ENCODE measurements at regions not wholly inside any gene's neighbourhood (a gene's known extent, or its start where the extent isn't known, plus 50 kb on each side); places are given as distances from the start of the nearest gene placed in this dataset.

DNA sequence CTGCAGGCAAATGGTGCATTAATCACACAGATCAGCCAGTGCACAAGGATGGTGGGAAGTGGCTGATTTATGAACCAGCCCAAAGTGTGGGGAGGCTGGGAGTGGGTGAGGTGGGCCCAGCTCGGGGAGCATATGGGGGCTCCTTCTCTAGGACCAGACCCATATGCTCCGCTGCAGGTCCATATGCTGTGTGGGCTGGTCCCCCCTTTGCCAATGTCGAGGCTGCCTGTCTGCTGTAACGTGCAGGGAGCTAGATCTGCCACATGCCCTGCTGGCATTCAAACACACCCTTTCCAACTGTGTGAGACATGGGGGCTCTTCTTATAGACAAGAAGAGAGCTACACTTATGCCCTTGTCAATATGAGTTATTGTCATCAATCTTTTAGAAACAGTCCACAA is 566.3 kb downstream of the DHX35 start:
- TF ChIP-seq POLR2A (IDR thresholded peaks at IDR 0.05; ENCODE audit: control extremely low read depth in 1 of 2, low read depth in 2 of 2, low read length in 2 of 2) (no peak), TAF7 (optimal IDR thresholded peaks at IDR 0.05; ENCODE audit: borderline replicate concordance, low read depth, low read length) (no peak), MAFK (IDR thresholded peaks at IDR 0.05; ENCODE audit: low read depth, low read length) (no peak), RBBP5 (IDR thresholded peaks at IDR 0.05; ENCODE audit: borderline replicate concordance, low read depth, low read length) (no peak), SUZ12 (IDR thresholded peaks at IDR 0.05; ENCODE audit: low read length) (no peak), RFX5 (IDR thresholded peaks at IDR 0.05; ENCODE audit: borderline replicate concordance, low read depth, low read length) (no peak), RXRA (IDR thresholded peaks at IDR 0.05; ENCODE audit: insufficient read depth, low read depth, low read length) (no peak), RAD21 (IDR thresholded peaks at IDR 0.05 in 1 of 2, conservative IDR thresholded peaks at IDR 0.05 in 1 of 2; ENCODE audit: low read depth in 2 of 2, low read length in 2 of 2) (no peak), NRF1 (IDR thresholded peaks at IDR 0.05; ENCODE audit: low read depth, low read length) (no peak), KDM1A (IDR thresholded peaks at IDR 0.05; ENCODE audit: borderline replicate concordance, low read length) (no peak)
- TF ChIP-seq, protein P1, sequence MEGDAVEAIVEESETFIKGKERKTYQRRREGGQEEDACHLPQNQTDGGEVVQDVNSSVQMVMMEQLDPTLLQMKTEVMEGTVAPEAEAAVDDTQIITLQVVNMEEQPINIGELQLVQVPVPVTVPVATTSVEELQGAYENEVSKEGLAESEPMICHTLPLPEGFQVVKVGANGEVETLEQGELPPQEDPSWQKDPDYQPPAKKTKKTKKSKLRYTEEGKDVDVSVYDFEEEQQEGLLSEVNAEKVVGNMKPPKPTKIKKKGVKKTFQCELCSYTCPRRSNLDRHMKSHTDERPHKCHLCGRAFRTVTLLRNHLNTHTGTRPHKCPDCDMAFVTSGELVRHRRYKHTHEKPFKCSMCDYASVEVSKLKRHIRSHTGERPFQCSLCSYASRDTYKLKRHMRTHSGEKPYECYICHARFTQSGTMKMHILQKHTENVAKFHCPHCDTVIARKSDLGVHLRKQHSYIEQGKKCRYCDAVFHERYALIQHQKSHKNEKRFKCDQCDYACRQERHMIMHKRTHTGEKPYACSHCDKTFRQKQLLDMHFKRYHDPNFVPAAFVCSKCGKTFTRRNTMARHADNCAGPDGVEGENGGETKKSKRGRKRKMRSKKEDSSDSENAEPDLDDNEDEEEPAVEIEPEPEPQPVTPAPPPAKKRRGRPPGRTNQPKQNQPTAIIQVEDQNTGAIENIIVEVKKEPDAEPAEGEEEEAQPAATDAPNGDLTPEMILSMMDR (IDR thresholded peaks at IDR 0.05; ENCODE audit: control extremely low read depth in 1 of 3, insufficient read depth in 1 of 3, low read depth in 1 of 3, low read length in 3 of 3) = no peak
- TF ChIP-seq, protein P2, sequence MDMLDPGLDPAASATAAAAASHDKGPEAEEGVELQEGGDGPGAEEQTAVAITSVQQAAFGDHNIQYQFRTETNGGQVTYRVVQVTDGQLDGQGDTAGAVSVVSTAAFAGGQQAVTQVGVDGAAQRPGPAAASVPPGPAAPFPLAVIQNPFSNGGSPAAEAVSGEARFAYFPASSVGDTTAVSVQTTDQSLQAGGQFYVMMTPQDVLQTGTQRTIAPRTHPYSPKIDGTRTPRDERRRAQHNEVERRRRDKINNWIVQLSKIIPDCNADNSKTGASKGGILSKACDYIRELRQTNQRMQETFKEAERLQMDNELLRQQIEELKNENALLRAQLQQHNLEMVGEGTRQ (IDR thresholded peaks at IDR 0.05; ENCODE audit: low read length) = no peak
